KMS-11 (cell line): ENCODE measurements at regions not wholly inside any gene's neighbourhood (a gene's known extent, or its start where the extent isn't known, plus 50 kb on each side); places are given as distances from the start of the nearest gene placed in this dataset.

ENCODE experiments used
- H2AFZ ChIP-seq: fragments of 200-600 bp; sonication (generic); 2 replicates; pipeline ENCODE4 v1.6.1; 2016; ENCODE audit warnings: antibody characterized with exemption, mixed run types, low read depth
- H3K27ac ChIP-seq: fragments of 200-600 bp; sonication (generic); 2 replicates; pipeline ENCODE4 v1.6.1; 2016; ENCODE audit warnings: mild to moderate bottlenecking, mixed run types
- H3K27me3 ChIP-seq: fragments of 200-600 bp; sonication (generic); 2 replicates; pipeline ENCODE4 v1.6.1; 2017; ENCODE audit warnings: mild to moderate bottlenecking, low read depth, mixed run types, moderate library complexity; ENCODE audit not compliant: insufficient read depth
- H3K36me3 ChIP-seq: fragments of 200-600 bp; sonication (generic); 2 replicates; pipeline ENCODE4 v1.6.1; 2017; ENCODE audit warnings: mild to moderate bottlenecking, mixed run types; ENCODE audit not compliant: insufficient read depth
- H3K4me1 ChIP-seq: fragments of 200-600 bp; sonication (generic); 2 replicates; pipeline ENCODE4 v1.6.1; 2016; ENCODE audit warnings: mild to moderate bottlenecking, low read depth, mixed run types; ENCODE audit not compliant: poor library complexity, severe bottlenecking
- H3K4me2 ChIP-seq: fragments of 200-600 bp; sonication (generic); 2 replicates; pipeline ENCODE4 v1.7.0; 2016; ENCODE audit warnings: mild to moderate bottlenecking, mixed run types
- H3K4me3 ChIP-seq: fragments of 200-600 bp; sonication (generic); IDR thresholded peaks from 2 replicates; pipeline ENCODE4 v1.6.1; 2017; ENCODE audit warnings: low read depth, low read length, mixed read lengths; ENCODE audit not compliant: insufficient read depth
- H3K79me2 ChIP-seq: fragments of 200-600 bp; sonication (generic); 2 replicates; pipeline ENCODE4 v1.6.1; 2016; ENCODE audit warnings: low read depth, mixed run types; ENCODE audit not compliant: insufficient read depth
- H3K9ac ChIP-seq: fragments of 200-600 bp; sonication (generic); 2 replicates; pipeline ENCODE4 v1.6.1; 2016; ENCODE audit warnings: mild to moderate bottlenecking, mixed run types
- H4K20me1 ChIP-seq: fragments of 200-600 bp; sonication (generic); 2 replicates; pipeline ENCODE4 v1.6.1; 2016; ENCODE audit warnings: mild to moderate bottlenecking, mixed run types; ENCODE audit not compliant: insufficient read depth
- TF ChIP-seq, protein P1 (sequence below): fragments of 200-600 bp; sonication (generic); conservative IDR thresholded peaks from 2 replicates; pipeline ENCODE4 v1.6.1; 2017; ENCODE audit warnings: low read depth, mild to moderate bottlenecking, antibody characterized with exemption, low read length, moderate library complexity, mixed read lengths

DNA sequence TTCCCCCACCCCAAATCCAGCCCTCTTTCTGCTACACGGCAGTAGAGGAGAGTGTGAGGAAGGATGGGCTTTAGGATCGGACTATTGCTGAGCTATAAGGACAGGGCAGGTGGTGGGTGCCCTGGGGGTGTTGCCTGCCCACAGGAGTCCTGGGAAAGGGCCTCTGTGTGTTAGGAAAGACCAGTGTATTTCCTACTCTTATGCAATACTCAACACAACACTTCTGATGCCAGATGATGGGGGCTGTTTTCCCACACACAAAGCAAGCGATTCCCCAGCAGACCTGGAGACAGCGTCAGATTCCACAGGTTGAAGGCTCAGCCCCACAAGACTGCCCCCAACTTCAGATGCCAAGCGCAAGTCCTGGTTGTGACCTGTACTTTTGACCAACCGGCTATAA, 91.0 kb upstream of the LCLAT1 start:
- no peaks in the 10 kb centered on the region for H3K36me3 ChIP-seq
- no peaks in the 10 kb centered on the region for H3K27me3 ChIP-seq
- H3K79me2 ChIP-seq: no peaks in the 10 kb centered on the region
- no peak overlapping the region for H3K4me3 ChIP-seq
- H3K4me1 ChIP-seq: no peaks in the 10 kb centered on the region
- TF ChIP-seq, protein P1, sequence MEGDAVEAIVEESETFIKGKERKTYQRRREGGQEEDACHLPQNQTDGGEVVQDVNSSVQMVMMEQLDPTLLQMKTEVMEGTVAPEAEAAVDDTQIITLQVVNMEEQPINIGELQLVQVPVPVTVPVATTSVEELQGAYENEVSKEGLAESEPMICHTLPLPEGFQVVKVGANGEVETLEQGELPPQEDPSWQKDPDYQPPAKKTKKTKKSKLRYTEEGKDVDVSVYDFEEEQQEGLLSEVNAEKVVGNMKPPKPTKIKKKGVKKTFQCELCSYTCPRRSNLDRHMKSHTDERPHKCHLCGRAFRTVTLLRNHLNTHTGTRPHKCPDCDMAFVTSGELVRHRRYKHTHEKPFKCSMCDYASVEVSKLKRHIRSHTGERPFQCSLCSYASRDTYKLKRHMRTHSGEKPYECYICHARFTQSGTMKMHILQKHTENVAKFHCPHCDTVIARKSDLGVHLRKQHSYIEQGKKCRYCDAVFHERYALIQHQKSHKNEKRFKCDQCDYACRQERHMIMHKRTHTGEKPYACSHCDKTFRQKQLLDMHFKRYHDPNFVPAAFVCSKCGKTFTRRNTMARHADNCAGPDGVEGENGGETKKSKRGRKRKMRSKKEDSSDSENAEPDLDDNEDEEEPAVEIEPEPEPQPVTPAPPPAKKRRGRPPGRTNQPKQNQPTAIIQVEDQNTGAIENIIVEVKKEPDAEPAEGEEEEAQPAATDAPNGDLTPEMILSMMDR: no peak
- H4K20me1 ChIP-seq: no peaks in the 10 kb centered on the region
- no peak overlapping the region for H3K9ac ChIP-seq
- no peak overlapping the region for H3K27ac ChIP-seq
- H2AFZ ChIP-seq: no peak overlapping the region
- H3K4me2 ChIP-seq: no peak overlapping the region

DNA sequence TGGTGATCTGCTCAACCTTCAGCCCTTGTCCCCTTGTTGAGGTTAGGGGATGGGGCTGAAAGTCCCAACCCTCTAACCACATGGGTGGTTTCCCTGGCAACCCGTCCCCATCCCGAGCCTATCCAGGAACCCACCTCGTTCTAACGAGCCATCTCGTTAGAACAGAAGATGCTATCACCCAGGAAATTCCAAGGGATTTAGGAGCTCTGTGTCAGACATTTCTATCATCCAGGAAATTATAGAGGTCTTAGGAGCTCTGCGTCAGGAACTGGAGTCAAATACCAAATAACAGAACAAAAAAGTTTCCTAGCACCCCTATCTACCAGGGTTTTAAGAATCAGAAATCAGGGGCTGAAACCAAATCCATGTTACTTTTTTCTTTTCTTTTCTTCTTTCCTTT, 90.3 kb upstream of the LCLAT1 start:
- no peaks in the 10 kb centered on the region for H3K36me3 ChIP-seq
- H3K27ac ChIP-seq: no peak overlapping the region
- no peak overlapping the region for H3K9ac ChIP-seq
- H3K4me3 ChIP-seq: no peak overlapping the region
- no peak overlapping the region for H2AFZ ChIP-seq
- H3K79me2 ChIP-seq: no peaks in the 10 kb centered on the region
- H3K4me2 ChIP-seq: no peak overlapping the region
- no peaks in the 10 kb centered on the region for H4K20me1 ChIP-seq
- TF ChIP-seq, protein P1: no peak
- H3K27me3 ChIP-seq: no peaks in the 10 kb centered on the region
- no peaks in the 10 kb centered on the region for H3K4me1 ChIP-seq

DNA sequence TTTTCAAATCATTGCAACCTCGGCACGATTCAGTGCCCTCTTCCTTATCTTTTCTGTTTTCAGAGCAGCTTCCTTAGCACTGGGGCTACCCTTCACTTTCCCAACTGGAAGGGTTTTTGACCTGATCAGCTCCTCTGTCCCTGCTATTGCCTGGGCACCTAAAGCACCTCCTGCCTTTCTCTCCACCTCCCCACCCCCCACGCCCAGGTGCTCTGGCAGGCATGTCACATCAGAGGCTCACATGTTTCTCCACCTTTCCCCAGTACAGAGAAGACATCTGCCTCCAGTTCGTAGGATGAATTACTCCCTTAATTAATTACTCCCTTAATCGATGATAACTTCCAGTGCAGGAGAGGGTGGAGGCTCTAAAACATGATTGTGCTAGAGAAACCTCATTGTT, 88.7 kb upstream of the LCLAT1 start:
- Histone ChIP-seq H3K9ac (no peak overlapping the region), H3K27ac (no peak overlapping the region), H3K36me3 (no peaks in the 10 kb centered on the region), H3K4me2 (no peak overlapping the region), H3K4me3 (no peak overlapping the region), H3K4me1 (no peaks in the 10 kb centered on the region), H3K79me2 (no peaks in the 10 kb centered on the region), H4K20me1 (no peaks in the 10 kb centered on the region), H3K27me3 (no peaks in the 10 kb centered on the region), H2AFZ (no peak overlapping the region)
- TF ChIP-seq, protein P1: no peak

DNA sequence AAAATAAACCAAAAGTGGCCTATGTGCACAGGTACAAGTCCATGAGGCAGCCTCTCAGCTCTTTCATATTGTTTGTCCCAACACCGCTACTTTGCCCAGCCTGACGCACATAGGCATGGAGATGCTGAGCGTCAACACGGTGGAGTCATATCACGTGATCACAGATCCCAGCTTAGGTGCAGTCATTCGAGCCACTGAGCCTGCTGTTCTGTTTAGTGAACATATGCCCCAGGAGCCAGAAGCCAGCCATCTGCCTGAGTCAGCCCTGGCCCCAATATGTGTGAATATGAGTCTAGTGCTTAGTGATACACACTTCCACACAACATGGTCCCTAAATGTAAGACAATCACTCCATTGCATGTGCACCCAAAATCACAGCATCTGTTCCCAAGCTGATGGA, 88.2 kb upstream of the LCLAT1 start:
- no peak overlapping the region for H3K27ac ChIP-seq
- H2AFZ ChIP-seq: no peak overlapping the region
- no peak overlapping the region for H3K4me2 ChIP-seq
- H3K79me2 ChIP-seq: no peaks in the 10 kb centered on the region
- TF ChIP-seq, protein P1: no peak
- H4K20me1 ChIP-seq: no peaks in the 10 kb centered on the region
- no peaks in the 10 kb centered on the region for H3K27me3 ChIP-seq
- no peak overlapping the region for H3K9ac ChIP-seq
- H3K36me3 ChIP-seq: no peaks in the 10 kb centered on the region
- H3K4me1 ChIP-seq: no peaks in the 10 kb centered on the region
- no peak overlapping the region for H3K4me3 ChIP-seq
